Lung microvascular endothelial cell (primary cell): ENCODE measurements at regions not wholly inside any gene's neighbourhood (a gene's known extent, or its start where the extent isn't known, plus 50 kb on each side); places are given as distances from the start of the nearest gene placed in this dataset.

Experiments
- DNase-seq, 2 donors: peaks; one replicate each; pipeline versions ENCODE4 v3.0.0 to v3.0.0-alpha.2; 2010; ENCODE audit warnings: low read depth in 2 of 2

GRCh38 chr16:73756289-73757178 is 540.1 kb upstream of the PSMD7 start:
- no peak for DNase-seq

GRCh38 chr16:73753931-73754330 is 542.7 kb upstream of the PSMD7 start:
- DNase-seq: no peak

GRCh38 chr16:73750639-73751038 is 546.0 kb upstream of the PSMD7 start:
- DNase-seq: no peak

GRCh38 chr16:73747328-73747727 is 549.3 kb upstream of the PSMD7 start:
- no peak for DNase-seq

- no peak for DNase-seq
These were observed 550.1 kb upstream of the PSMD7 start for GRCh38 chr16:73746554-73746953.

DNA sequence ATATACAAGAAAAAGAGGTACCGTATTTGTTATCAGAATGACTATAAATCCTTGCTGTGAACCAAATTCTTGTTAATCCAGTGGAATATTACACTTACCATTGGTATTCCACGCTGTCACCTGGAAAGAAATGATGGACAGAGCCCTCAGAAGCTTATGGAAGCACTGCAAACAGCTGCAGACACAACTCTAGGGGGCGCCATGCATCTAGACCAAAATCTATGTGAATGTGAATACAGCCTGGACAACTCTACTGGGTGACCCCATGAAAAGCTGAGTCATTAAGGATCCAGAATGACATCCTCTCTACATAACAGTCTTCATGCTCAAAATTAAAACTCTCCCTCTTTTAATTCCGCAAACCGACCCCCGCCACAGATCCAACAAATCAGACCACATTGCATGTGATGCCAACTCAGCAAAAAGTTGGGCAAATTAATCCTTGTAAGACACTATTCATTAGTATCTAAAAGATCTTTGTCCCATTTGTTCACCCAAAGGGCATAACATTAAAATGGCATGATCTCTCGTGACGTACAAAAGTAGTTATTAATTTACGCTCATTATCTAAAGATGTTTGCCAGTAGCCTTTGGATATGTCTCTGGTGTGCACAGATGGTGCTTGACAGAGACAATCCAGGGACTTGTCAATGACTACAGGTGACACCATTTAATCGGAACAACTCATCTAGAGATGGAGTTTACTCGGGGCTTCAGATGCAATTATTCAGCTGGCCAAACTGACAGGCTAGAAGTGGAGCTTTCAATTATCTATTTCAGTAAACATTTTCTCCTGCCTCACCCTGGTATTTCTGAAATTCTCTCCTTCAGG is 552.7 kb upstream of the PSMD7 start:
- DNase-seq: no peak

DNA sequence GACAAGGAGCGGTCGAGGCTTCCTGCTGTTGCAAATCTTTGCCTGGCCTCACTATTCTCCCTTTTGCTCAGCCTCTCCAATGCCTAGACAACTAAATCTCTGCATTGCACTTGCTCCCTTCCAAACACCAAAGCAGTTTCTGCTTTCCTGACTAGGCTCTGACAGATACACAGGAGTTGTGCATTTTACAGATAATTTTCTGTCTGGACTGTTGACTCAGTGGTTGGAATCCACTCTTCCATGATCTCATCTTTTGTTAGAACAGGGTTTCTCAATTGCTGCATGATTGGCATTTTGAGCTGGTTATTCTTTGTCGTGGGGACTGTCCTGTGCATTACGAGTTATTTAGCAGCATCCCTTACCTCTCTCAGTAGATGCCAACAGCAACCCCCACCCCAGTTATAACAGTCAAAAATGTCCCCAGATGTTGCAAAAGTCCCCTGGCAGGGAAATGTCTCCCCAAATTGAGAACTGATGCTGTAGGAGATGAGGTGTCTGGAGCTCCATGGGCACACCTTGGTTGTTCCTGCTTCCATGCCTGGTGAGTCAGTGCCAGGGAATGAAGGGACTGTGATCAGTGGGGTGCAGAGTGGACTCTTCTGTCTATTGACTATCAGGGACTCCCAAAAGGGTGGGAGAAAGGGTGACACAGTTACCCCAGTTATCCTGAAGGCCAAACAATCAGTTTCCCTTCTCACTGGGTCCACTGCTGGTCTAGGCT is 557.4 kb upstream of the PSMD7 start:
- DNase-seq: no peak

- no peak for DNase-seq
These were observed 558.3 kb upstream of the PSMD7 start for GRCh38 chr16:73738266-73738665.

GRCh38 chr16:73737637-73738036 is 559.0 kb upstream of the PSMD7 start:
- no peak for DNase-seq

DNA sequence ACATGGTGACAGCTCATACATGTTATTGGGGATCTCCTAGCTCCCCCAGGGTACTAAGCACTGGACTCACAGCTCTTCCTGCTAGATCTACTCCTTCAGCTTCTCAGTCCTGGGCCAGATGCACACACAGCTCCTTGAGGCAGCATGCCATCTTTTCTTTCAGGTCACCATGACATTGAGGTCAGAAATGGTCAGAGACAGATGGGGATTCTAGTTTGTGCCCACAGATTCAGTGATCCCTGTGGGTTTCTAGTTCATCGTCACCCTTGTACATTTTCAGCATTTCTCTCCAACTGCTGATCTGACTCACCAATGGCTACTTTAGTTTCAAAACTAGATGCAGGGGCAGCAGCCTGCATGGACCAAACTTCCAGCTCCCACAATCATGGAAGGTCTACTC is 560.7 kb upstream of the PSMD7 start:
- DNase-seq: no peak

DNA sequence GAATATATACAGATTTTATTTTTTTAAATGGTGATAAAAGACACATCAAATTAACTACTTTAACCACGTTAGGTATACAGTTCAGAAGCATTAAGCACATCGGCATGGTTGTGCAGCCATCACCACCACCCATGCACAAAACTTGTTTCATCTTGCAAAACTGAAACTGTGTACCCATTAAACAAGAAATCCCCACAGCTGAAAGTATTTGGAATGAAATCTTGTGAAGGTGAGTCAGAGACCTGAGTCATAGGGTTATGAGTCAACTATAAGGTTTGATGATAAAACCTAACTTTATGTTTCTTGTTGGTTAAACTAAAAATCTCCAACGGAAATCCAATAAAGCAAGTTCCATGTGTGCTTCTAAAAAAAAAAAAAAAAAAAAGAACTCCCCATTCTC is 561.6 kb upstream of the PSMD7 start:
- DNase-seq: peak in 1 of 2 donors; percentile 1

- no peak for DNase-seq
These were observed 563.9 kb upstream of the PSMD7 start for GRCh38 chr16:73732681-73733080.

- DNase-seq: no peak
These were observed 564.5 kb upstream of the PSMD7 start for GRCh38 chr16:73732143-73732542.

DNA sequence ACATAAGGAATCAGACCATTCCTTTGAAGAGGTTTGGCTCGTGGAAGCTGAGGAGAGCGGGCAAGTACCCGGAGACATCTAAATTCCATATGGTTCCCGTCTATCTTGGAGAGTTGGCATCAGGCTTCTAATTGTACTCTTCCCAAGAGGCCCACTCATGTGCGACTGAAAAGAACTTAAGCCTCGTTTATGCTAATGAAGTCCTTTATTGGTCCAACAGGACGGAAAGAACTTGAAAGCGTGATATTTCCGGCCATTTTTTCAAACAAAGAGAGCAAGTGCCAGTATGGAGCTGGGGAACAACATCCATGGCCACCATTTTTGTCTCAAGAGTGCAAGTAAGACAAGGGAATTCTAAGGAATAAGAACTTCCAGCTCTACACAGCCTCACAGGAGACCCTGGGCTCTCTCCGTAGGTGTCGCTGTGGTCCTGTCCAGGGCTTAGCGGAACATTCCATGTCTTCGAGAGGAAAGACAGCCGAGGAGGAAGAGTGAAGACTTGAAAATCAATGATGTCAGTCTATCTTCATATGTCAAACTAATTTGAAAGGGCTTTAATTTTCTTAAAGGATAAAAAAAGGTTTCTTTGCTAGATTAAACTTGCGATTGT is 566.0 kb upstream of the PSMD7 start:
- no peak for DNase-seq

DNA sequence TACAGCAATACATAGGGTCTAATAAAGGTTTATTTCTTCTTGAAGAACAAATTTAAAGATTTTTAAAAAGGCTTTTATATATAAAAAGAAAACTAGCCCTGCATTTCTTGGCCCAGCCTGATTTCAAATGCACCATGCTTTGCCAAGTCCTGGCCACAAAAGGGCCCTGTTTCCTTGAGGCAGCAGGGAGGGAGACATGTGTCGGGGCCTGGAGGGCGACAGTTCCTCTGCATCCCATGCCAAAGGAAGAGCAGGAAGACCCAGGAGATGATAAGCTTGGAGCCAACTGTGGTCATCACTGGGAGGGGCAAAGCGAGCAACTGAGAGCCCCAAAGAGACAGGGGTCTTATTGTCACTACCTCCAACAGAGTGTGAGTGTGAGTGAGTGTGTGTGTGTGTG is 571.5 kb upstream of the PSMD7 start:
- no peak for DNase-seq

- no peak for DNase-seq
These were observed 572.1 kb upstream of the PSMD7 start for GRCh38 chr16:73724503-73724902.

- DNase-seq: no peak
These were observed 579.2 kb upstream of the PSMD7 start for GRCh38 chr16:73717266-73717974.

DNA sequence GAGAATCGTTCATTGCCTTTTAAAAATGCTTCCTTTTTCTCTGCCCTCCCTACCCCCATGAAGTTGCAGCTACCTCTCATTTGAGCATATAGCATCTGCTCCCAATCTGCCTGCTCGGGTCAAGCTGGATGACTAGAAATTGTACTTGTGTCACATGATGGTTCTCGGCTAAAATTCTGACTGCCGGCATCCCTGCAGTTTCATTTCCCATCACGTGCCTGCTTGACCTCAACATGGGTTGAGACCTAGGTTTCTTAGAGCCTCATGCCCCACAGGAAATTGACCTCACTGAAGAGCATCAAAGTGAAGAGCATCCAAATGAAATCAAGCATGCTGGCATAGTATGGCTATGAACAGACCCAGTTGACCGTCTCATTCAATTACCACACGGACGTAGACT is 581.6 kb upstream of the PSMD7 start:
- no peak for DNase-seq

DNA sequence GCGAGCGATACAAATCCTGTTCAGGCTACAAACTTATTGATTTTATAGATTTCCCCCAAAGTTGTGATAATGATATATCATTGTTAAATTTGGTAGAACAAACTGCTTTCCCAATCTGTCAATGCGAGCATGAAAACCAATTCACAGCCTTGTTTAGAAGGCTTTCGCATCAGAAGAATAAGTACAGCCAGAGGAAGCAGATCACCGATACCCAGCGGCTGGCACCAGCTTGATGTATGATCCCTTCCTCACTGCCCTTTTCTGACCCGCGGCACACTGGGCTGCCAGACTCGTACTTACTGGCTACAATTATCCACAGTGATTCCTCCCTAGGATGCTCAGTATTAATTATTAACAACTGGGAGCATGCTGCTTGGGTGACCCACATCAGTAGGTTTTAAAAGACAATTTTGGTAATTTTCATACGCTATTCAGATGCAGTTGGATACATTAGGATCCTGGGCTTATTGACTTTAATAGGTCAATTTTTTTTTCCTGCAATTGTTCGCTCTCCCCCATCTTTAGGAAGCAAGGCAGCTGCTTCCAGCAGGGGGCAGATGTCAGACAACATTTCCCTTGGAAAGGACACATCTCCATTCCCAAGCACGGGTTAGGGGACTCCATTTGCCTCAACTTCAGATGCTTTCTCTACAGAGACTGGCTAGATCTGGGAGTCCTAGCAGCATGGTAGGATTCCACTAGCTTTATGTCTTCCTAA is 582.7 kb upstream of the PSMD7 start:
- DNase-seq: no peak

GRCh38 chr16:73713251-73713650 is 583.4 kb upstream of the PSMD7 start:
- no peak for DNase-seq
